ENCODE measurements at regions not wholly inside any gene's neighbourhood (a gene's known extent, or its start where the extent isn't known, plus 50 kb on each side); places are given as distances from the start of the nearest gene placed in this dataset.

- TF ChIP-seq ZFP3 (CRISPR knock-in tag; IDR thresholded peaks at IDR 0.05) (no peak), ZNF565 (CRISPR knock-in tag; conservative IDR thresholded peaks at IDR 0.05; ENCODE audit: low read depth) (no peak), ISL1 (CRISPR knock-in tag; IDR thresholded peaks at IDR 0.05) (no peak), BACH2 (CRISPR knock-in tag; IDR thresholded peaks at IDR 0.05; ENCODE audit: borderline replicate concordance) (no peak), ESRRG (CRISPR knock-in tag; IDR thresholded peaks at IDR 0.05) (no peak), RARB (CRISPR knock-in tag; IDR thresholded peaks at IDR 0.05) (no peak), TCF4 (CRISPR knock-in tag; IDR thresholded peaks at IDR 0.05; ENCODE audit: borderline replicate concordance) (no peak), ZNF70 (CRISPR knock-in tag; IDR thresholded peaks at IDR 0.05) (no peak), PPARA (CRISPR knock-in tag; IDR thresholded peaks at IDR 0.05; ENCODE audit: borderline replicate concordance) (no peak), ZNF8 (CRISPR knock-in tag; IDR thresholded peaks at IDR 0.05) (no peak), GLIS3 (CRISPR knock-in tag; IDR thresholded peaks at IDR 0.05) (no peak)
- TF ChIP-seq, protein P1, sequence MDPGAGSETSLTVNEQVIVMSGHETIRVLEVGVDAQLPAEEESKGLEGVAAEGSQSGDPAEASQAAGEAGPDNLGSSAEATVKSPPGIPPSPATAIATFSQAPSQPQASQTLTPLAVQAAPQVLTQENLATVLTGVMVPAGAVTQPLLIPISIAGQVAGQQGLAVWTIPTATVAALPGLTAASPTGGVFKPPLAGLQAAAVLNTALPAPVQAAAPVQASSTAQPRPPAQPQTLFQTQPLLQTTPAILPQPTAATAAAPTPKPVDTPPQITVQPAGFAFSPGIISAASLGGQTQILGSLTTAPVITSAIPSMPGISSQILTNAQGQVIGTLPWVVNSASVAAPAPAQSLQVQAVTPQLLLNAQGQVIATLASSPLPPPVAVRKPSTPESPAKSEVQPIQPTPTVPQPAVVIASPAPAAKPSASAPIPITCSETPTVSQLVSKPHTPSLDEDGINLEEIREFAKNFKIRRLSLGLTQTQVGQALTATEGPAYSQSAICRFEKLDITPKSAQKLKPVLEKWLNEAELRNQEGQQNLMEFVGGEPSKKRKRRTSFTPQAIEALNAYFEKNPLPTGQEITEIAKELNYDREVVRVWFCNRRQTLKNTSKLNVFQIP (CRISPR knock-in tag; IDR thresholded peaks at IDR 0.05; ENCODE audit: borderline replicate concordance, low read depth): no peak
- TF ChIP-seq, protein P2, sequence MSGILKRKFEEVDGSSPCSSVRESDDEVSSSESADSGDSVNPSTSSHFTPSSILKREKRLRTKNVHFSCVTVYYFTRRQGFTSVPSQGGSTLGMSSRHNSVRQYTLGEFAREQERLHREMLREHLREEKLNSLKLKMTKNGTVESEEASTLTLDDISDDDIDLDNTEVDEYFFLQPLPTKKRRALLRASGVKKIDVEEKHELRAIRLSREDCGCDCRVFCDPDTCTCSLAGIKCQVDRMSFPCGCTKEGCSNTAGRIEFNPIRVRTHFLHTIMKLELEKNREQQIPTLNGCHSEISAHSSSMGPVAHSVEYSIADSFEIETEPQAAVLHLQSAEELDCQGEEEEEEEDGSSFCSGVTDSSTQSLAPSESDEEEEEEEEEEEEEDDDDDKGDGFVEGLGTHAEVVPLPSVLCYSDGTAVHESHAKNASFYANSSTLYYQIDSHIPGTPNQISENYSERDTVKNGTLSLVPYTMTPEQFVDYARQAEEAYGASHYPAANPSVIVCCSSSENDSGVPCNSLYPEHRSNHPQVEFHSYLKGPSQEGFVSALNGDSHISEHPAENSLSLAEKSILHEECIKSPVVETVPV (CRISPR knock-in tag; IDR thresholded peaks at IDR 0.05): no peak
- TF ChIP-seq, protein P3, sequence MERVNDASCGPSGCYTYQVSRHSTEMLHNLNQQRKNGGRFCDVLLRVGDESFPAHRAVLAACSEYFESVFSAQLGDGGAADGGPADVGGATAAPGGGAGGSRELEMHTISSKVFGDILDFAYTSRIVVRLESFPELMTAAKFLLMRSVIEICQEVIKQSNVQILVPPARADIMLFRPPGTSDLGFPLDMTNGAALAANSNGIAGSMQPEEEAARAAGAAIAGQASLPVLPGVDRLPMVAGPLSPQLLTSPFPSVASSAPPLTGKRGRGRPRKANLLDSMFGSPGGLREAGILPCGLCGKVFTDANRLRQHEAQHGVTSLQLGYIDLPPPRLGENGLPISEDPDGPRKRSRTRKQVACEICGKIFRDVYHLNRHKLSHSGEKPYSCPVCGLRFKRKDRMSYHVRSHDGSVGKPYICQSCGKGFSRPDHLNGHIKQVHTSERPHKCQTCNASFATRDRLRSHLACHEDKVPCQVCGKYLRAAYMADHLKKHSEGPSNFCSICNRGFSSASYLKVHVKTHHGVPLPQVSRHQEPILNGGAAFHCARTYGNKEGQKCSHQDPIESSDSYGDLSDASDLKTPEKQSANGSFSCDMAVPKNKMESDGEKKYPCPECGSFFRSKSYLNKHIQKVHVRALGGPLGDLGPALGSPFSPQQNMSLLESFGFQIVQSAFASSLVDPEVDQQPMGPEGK (CRISPR knock-in tag; IDR thresholded peaks at IDR 0.05; ENCODE audit: borderline replicate concordance): no peak
- no peak for ATAC-seq
Measured at GRCh38 chr10:91347529-91347928, 62.6 kb upstream of the HECTD2 start.

GRCh38 chr10:91349381-91349780, 60.8 kb upstream of the HECTD2 start:
- TF ChIP-seq ZNF8 (CRISPR knock-in tag; IDR thresholded peaks at IDR 0.05): no peak
- TF ChIP-seq TCF4 (CRISPR knock-in tag; IDR thresholded peaks at IDR 0.05; ENCODE audit: borderline replicate concordance): no peak
- TF ChIP-seq SNAI2 (CRISPR knock-in tag; IDR thresholded peaks at IDR 0.05): no peak
- no peak for TF ChIP-seq ESRRG (CRISPR knock-in tag; IDR thresholded peaks at IDR 0.05)
- TF ChIP-seq PPARA (CRISPR knock-in tag; IDR thresholded peaks at IDR 0.05; ENCODE audit: borderline replicate concordance): no peak
- TF ChIP-seq RARB (CRISPR knock-in tag; IDR thresholded peaks at IDR 0.05): no peak
- TF ChIP-seq BACH2 (CRISPR knock-in tag; IDR thresholded peaks at IDR 0.05; ENCODE audit: borderline replicate concordance): no peak
- 0 out of 2 replicates have a peak, but pooled peaks have one; percentile 45 for TF ChIP-seq TOX (CRISPR knock-in tag; IDR thresholded peaks at IDR 0.05; ENCODE audit: borderline replicate concordance)
- no peak for TF ChIP-seq ZFP3 (CRISPR knock-in tag; IDR thresholded peaks at IDR 0.05)
- 0 out of 2 replicates have a peak, but pooled peaks have one; percentile 13 for TF ChIP-seq CREB5 (CRISPR knock-in tag; IDR thresholded peaks at IDR 0.05; ENCODE audit: low read depth)
- TF ChIP-seq, protein P3 (CRISPR knock-in tag; IDR thresholded peaks at IDR 0.05; ENCODE audit: borderline replicate concordance): no peak
- TF ChIP-seq CSDC2 (CRISPR knock-in tag; IDR thresholded peaks at IDR 0.05): 0 out of 2 replicates have a peak, but pooled peaks have one; percentile 45
- no peak for TF ChIP-seq OSR1 (CRISPR knock-in tag; IDR thresholded peaks at IDR 0.05)
- peak; percentile 95 for ATAC-seq

GRCh38 chr10:91350651-91351081, 59.5 kb upstream of the HECTD2 start:
- ATAC-seq: 0 out of 3 replicates have a peak, but pooled peaks have one; percentile 7
- TF ChIP-seq BACH2 (CRISPR knock-in tag; IDR thresholded peaks at IDR 0.05; ENCODE audit: borderline replicate concordance) (no peak), TSHZ2 (CRISPR knock-in tag; IDR thresholded peaks at IDR 0.05) (no peak), ISL1 (CRISPR knock-in tag; IDR thresholded peaks at IDR 0.05) (no peak)
